Ishikawa (cell line): ENCODE measurements at regions not wholly inside any gene's neighbourhood (a gene's known extent, or its start where the extent isn't known, plus 50 kb on each side); places are given as distances from the start of the nearest gene placed in this dataset.

Experiments used
- CEBPB ChIP-seq: IDR thresholded peaks from 2 replicates; pipeline ENCODE4 v1.6.1; 2012
- CREB1 ChIP-seq: IDR thresholded peaks from 2 replicates; pipeline ENCODE4 v1.6.1; 2012; ENCODE audit warnings: low read depth
- EGR1 ChIP-seq: IDR thresholded peaks from 2 replicates; pipeline ENCODE4 v1.6.1; 2012
- EP300 ChIP-seq: IDR thresholded peaks from 2 replicates; pipeline ENCODE4 v1.6.1; 2012; ENCODE audit warnings: borderline replicate concordance
- FOXM1 ChIP-seq: IDR thresholded peaks from 2 replicates; pipeline ENCODE4 v1.6.1; 2012; ENCODE audit warnings: low read depth, borderline replicate concordance
- MAX ChIP-seq: IDR thresholded peaks from 2 replicates; pipeline ENCODE4 v1.6.1; 2012
- NFIC ChIP-seq: IDR thresholded peaks from 2 replicates; pipeline ENCODE4 v1.6.1; 2012
- RAD21 ChIP-seq: IDR thresholded peaks from 2 replicates; pipeline ENCODE4 v1.6.1; 2012; ENCODE audit warnings: low read depth
- REST ChIP-seq: IDR thresholded peaks from 2 replicates; pipeline ENCODE4 v1.6.1; 2012; ENCODE audit warnings: low read depth, mild to moderate bottlenecking
- TAF1 ChIP-seq: IDR thresholded peaks from 2 replicates; pipeline ENCODE4 v1.6.1; 2012; ENCODE audit warnings: low read depth, mild to moderate bottlenecking
- TCF12 ChIP-seq: IDR thresholded peaks from 2 replicates; pipeline ENCODE4 v1.6.1; 2012; ENCODE audit warnings: low read depth
- TEAD4 ChIP-seq: IDR thresholded peaks from 2 replicates; pipeline ENCODE4 v1.6.1; 2012
- YY1 ChIP-seq: IDR thresholded peaks from 2 replicates; pipeline ENCODE4 v1.6.1; 2012; ENCODE audit warnings: low read depth
- ZBTB7A ChIP-seq: IDR thresholded peaks from 2 replicates; pipeline ENCODE4 v1.6.1; 2012; ENCODE audit warnings: low read depth
- TF ChIP-seq, protein P1 (sequence below): IDR thresholded peaks from 2 replicates; pipeline ENCODE4 v1.6.1; 2012

- TF ChIP-seq TCF12: no peak
- no peak for TF ChIP-seq TAF1
- TF ChIP-seq EP300: no peak
- TF ChIP-seq NFIC: no peak
- TF ChIP-seq, protein P1, sequence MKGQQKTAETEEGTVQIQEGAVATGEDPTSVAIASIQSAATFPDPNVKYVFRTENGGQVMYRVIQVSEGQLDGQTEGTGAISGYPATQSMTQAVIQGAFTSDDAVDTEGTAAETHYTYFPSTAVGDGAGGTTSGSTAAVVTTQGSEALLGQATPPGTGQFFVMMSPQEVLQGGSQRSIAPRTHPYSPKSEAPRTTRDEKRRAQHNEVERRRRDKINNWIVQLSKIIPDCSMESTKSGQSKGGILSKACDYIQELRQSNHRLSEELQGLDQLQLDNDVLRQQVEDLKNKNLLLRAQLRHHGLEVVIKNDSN: no peak
- no peak for TF ChIP-seq EGR1
- no peak for TF ChIP-seq TEAD4
- no peak for TF ChIP-seq FOXM1
- TF ChIP-seq CREB1: no peak
- no peak for TF ChIP-seq RAD21
- no peak for TF ChIP-seq CEBPB
Observed at GRCh38 chr22:44574057-44574639, 76.1 kb upstream of the RTL6 start.

DNA sequence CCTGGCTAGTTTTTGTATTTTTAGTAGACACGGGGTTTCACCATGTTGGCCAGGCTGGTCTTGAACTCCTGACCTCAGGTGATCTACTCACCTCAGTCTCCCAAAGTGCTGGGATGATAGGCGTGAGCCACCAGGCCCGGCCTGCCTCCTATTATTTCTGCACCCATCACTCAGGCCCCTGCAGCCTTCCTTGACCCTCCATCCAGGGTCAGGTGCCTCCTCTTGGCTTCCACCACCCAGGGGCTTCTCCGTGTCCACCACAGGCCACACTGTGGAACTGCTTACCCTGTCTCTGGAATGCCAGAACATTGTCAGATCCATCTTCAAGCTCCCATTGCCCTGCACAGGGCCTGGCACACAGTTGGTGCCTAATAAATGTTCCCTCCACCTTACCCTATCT lies 75.4 kb upstream of the RTL6 start:
- TF ChIP-seq TEAD4 (no peak), YY1 (no peak), REST (no peak), NFIC (no peak)

DNA sequence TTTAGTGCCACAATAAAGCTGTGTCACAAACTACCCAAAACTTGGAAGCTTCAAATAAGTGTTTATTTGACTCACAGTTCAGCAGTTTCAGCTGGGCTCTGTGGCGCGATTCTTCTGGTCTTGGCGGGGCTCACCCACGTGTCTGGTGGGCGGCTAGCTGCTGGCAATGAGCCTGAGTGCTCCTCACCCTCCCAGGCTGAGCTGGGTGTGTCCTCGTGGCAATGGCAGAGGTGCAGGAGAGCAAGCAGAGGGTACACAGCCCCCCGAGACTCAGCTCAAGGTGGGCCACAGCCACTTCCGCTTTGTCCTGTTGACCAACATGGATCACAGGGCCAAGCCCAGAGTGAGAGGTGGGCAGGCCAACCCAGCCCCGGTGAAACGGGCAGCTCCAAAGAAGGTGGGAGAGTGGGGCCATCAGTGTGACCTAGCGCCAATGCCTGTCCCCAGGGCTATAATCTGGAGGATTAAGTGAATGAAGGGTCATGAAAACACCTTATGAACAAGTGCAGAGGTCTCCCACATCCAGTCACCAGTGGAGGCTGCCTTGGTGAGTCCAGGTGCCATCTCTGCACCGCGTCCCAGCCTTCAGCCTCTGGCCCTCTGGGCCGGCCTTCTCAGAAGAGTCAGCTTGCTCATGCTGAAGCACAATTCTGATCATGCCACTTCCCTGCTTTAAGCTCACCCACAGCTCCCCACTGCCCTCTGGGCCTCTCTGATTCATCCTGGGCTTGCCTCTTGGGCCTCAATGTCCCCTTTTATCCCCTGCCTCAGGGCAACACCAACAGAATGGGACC lies 74.6 kb upstream of the RTL6 start:
- no peak for TF ChIP-seq CEBPB

DNA sequence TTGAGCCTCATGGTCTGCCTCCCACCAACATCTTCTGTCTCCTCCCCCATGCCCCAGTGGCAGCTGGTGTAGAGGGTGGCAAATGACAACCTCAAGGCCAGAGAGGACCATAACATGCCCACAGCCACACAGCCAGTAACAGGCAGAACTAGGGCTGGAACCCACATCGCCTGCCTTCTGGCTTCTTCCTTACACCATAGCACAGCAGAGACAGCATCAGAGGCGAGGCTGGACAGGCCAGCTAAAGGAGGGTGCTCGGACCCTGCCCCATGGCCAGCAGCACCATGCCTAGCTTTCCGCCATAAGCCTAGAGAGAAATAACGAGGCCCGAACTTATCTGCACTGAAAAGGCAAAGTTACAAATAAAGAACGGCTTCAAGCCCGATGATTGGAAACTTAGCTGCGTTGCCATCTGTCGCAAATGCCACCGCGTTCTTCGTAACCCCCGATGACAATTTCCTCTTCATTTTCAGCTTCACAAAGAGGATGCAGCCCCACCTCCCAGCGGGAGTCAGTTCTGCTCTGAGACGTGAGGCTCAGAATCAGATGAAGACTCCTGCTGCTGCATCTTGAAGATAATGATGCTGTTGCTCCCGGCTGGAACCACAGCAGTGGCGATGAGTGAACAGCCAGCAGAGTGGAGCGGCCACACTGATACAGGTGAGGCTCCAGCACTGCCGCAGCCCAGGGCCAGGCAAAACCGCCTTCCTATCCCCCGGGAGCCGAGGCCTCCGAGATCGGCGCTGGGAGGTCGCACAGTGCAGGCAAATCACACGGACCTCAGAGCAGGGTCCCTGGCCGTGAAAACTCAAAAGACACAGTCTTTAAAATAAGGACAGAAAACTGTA lies 73.8 kb upstream of the RTL6 start:
- TF ChIP-seq EP300 (no peak), TCF12 (no peak), MAX (no peak), CREB1 (no peak), EGR1 (no peak), YY1 (no peak)

GRCh38 chr22:44570476-44571445 lies 72.7 kb upstream of the RTL6 start:
- TF ChIP-seq, protein P1: no peak
- TF ChIP-seq ZBTB7A: no peak
- TF ChIP-seq YY1: no peak
- TF ChIP-seq CEBPB: no peak

DNA sequence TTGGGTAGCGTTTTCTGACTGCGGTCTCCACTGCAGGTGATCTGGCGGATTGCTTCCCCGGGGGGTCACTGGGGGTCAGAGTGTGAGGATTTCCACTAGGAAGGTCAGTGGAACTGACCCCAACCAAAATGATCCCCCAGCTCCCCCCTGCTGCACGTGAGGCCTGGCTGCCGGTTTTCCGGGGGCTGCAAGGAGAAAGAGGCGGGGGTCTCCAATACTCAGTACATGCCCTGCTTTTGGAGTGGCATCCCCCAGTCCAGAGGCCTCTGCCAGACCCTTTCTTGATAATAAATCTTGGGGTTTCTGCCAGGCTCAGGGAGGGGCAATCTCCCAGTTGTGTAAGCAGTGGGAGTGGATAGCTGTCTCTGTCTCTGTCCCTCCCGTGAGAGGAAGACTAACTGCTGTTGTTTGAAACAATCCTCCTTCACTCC lies 71.5 kb upstream of the RTL6 start:
- TF ChIP-seq ZBTB7A (no peak), TEAD4 (no peak), TAF1 (no peak), RAD21 (no peak), YY1 (no peak), FOXM1 (no peak), CREB1 (no peak), MAX (no peak), REST (no peak), EP300 (no peak), EGR1 (no peak), NFIC (no peak), CEBPB (no peak), TCF12 (no peak)
- TF ChIP-seq, protein P1: no peak
